CD4-positive, alpha-beta T cell treated with Interferon gamma for 1 hour (primary cell): ENCODE measurements at regions not wholly inside any gene's neighbourhood (a gene's known extent, or its start where the extent isn't known, plus 50 kb on each side); places are given as distances from the start of the nearest gene placed in this dataset.
"Not testable (repeated sequence)": the region's sequence is repeated elsewhere in the genome, so short reads cannot be mapped to it uniquely, and the experiment has no call there.

Experiments
- DNase-seq: peaks from one replicate; pipeline ENCODE4 v3.0.0-alpha.2; 2020

DNA sequence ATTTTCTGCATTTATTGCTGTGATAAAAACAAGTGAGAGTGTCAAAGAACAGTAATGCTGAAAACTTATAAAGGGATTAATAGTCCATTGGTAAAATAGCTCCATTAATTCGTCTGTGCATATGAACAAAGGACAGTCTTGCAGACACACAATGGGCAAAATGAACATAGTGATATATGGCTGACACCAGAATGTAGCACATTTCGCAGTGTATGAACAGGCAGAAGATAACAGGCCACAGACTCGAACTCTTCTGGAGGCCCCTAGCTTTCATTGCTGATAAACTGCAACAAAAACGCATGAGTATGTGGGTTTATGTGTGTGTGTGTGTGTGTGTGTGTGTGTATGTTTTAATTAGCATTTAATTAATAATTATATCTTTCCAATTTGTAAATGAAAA lies 354.8 kb downstream of the TAF11L14 start:
- DNase-seq, result no peak

DNA sequence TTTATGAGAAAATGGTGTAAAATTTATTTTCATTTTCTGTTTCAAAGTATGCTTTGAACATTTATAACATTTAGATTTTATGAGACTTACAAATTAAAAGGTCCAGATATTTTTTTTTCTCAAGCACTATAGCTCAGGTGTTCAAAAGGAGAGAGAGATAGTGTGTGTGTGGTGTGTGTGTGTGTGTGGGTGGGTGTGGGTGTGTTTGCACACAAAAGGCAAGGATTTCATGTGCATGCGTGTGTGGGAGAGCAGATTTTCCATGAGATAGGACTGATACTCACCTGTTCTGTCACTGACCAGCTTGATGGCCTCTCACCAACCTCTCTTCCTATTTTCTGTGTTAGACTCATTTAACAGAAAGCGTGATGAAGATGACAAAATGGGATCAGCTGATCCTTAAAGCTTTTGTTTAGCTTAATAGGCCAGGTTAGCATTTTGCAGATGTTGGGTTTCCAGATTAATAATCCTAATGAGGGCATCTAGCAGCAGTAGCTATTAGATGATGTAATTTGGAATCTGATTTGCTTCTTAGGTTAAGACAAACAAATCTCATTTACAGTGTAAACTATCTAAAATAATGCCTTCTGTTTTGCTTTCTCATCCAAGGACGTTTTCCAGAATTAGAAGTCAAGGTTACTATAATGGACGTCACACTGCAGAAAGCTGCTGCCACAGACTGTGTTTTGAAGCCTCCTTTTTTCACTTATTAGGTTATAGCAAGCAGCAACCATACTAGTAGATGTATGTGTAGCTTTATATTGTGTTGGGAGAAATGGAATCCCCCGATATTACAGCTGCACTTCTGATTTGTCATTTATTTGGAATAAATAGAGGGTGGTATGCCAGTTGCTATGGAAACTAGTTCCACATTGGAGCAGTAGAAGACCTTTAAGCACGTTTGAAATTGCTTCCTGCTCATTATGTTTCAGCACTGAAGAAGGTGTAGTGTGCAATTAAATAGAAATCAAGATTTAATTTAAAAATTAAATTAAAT lies 355.6 kb downstream of the TAF11L14 start:
- no peak for DNase-seq

DNA sequence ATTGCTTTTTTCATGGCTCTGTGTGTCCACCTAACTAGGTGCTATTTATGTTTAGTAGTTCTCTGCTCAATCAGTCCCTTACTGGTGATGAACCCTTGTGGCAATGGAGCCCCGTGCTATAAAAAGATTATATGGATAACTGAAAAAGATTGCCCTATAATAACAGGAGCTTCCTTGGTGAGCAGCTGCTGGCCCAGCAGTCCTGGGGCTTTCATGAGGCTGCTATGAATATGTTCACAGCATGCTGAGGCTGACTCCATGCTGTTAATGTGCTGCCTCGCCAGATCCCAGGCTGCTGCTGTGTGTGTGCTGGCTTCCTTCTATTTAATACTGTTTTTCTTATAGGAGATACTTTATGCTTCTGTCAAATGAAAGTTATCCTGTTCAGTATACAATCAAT lies 357.5 kb downstream of the TAF11L14 start:
- no peak for DNase-seq

DNA sequence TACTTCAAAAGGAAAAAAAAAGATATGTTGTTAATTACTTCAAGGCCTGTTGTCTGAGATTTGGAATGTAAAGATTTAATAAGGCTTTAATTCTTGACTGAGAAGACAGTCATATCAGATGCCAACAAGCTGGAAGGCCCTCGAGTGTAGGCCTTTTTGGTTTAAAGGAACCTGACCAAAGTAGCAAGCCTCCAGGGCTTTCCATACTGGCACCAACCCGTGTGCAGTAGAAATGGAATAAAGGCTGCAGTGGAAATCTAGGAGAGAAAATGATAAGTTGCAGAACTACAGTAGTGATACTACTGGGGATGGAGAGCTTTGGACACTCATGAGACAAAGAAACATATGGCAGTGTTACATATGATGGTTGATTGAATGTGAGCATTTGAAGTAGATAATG lies 358.0 kb downstream of the TAF11L14 start:
- no peak for DNase-seq

DNA sequence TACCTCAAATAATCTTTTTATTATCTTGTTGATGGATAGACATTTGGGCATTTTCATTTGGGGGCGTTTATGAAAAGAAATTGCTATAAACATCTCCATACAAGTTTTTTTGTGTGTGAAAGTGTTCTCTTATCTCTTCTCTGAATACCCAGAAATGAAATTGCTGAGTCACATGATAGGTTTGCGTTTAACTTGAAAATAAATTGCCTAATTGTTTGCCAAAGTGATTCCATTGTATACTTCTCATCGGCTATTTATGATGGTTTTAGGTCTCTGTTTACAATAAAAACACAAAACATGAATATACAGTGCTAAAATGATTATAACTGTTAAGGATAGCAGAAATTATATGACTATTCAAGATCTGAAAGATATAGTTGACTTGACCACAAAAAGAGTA lies 361.7 kb downstream of the TAF11L14 start:
- no peak for DNase-seq

DNA sequence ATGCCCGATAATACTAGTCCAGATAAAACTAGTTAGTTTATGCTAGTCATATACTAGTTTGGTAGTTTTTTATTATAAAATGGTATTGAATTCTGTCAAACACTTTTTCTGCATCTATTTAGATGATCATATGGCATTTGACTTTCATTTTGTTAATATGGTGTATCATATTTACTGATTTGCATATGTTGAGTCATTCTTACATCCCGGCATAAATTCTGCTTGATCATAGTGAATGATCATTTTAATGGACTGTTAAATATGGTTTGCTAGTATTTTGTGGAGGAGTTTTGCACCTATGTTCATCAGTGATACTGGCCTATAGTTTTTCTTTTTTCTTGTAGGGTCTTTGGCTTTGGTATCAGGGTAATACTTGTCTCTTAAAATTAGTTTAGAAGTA lies 365.6 kb downstream of the TAF11L14 start:
- DNase-seq, result no peak

DNA sequence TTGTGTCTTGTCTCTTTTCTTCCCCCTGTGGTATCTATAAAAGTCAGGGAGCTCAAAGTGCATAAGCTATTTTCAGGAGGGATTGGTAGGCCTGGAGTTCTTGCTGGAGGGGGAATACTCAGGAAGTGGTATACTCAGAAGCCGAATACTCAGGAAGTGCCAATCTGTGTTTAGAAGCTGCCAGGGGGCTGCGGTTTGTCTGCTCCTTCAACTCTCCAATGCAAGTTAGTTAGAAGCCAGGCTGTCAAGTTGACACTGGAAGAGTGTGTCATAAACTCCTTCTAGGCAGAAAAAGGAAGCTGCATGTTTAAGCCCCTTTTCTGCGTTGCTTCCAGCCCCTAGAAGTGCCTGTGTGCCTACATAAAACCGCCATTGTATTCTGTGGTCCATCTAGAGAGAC lies 366.5 kb downstream of the TAF11L14 start:
- DNase-seq, result no peak

DNA sequence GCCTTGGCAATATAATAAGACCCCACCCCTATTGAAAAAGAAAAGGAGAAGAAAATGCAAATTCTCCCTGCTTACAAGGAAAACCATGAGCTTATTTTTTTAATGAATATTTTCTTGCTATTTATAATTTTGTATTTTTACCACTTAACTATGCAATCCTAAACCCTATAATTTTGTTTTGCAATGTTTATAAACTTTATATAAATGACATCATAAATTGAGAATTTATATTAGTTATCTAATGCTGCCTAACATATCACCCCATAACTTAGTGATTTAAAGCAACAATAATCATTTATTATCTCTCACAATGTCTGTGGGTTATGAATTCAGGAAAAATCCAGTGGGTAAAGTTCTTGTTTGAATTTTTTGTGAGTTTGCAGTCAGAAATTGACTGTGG lies 369.1 kb downstream of the TAF11L14 start:
- no peak for DNase-seq

DNA sequence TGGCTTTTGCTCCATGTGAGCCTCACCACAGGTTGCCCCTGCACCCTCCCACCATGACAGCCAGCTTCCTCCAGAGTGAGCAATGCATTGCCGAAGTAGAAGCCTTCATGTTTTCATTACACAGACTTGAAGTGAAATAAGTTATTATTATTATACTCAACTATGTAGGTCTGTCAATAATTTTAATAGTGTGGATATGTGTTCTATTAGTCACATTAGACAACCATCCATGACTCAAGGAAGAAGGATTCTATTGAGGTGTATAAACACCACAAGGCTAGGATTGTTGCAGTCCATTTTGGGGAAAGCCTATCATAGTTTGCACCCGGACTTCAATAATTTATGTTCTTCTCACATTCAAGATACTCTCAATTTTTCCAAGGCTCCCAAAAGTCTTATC lies 369.5 kb downstream of the TAF11L14 start:
- no peak for DNase-seq

DNA sequence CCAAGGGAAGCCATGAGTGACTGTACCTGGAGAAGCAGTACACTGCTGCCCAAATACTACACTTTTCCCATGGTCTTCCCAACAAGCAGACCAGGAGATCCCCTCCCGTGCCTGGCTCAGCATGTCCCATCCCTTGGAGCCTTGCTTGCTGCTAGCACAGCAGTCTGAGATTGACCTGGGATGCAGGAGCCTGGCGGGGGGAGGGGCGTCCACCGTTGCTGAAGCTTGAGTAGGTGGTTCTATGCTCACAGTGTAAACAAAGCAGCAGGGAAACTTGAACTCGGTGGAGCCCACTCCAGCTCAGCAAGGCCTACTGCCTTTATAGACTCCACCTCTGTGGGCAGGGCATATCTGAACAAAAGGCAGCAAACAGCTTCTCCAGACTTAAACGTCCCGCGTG lies 372.0 kb downstream of the TAF11L14 start:
- not testable (repeated sequence) for DNase-seq

DNA sequence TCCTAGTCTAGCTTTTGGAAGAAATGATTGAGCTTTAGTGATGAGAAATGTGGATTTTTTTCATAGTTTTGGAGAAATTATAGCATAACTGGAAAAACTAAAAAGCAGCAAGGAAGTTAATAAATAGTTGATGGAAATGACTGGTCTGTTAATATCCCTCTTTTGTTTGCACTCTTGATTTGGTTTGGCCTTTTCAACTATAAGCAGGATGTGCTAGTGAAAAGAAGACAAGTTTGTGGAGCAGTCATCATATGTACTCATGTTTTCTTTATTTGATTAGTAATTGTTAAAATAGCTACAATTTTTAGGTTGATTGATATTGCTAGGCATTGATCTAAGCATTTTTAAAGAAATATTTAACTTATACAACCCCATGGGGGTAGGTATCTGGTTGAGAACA lies 374.7 kb downstream of the TAF11L14 start:
- DNase-seq, result no peak

DNA sequence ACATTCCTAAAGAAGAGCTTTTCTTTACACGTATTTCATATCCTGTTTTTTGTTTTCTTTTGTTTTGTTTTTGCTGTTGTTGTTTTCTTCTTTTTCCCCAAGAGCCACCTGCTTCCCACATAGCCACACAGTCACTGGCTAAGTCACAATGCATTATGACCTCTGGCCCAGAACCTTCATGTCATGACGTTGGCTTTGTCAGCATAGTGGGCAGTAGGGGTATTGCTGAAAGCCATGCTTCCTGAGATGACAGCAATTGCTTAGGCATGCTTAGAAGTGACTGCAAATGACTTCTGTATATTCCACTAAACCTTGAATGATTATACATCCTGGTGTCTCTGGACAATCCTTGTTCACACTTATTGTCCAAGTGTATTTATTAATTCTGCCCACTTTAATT lies 375.8 kb downstream of the TAF11L14 start:
- no peak for DNase-seq

DNA sequence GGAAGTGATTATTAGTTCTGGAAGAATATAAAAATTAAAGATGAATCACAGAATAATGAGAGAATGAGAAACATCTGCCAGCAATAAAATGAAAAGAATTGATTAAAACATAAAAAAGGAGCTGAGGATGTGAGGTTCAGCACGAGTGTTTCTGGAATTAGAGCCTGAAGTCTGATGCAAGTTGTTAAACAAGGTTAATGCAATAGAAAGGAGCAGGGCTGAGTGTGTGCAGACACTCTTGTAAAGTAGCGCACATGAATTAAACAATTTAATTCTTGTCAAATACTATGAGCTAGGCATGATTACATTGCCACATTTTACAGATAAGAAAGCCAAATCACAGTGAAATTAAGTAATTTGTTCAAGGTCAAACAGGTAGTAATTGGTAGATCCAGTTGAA lies 384.2 kb downstream of the TAF11L14 start:
- no peak for DNase-seq

DNA sequence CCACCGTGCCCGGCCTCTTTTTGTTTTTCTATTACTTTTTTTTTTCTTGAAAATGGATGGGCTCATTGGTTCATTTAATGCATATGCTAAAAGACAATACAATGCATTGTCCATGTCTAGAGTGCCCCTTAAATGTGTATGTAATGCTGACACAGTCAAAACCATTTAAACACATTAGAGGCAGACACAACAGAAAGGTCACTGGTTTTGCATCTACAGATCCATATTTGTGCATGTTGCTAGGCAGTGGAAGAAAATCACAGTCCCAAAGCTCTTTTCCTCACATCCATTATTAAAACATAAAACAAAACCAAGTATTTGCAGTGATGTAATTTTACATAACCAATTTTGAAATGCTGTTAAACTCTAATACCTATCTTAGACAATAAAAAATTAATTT lies 389.0 kb downstream of the TAF11L14 start:
- DNase-seq, result no peak

DNA sequence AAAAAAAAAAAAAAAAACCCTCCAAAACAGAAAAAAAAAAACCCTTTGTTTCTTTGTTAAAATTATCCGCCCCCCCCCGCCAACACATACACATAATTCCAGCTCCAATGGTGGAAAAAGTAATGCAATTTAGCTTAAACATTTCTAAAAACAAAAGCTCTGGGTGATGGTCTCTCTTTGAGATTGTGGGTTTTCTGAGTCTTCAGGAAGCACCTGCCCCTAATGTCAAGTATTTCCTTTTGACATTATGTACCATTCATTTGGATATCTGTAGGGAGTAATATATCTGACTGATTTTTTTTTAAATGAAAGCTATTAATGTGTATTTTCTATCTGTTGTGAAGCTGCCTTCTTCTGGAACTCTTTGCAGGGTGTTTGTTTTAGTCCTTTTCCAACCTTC lies 389.7 kb downstream of the TAF11L14 start:
- no peak for DNase-seq

DNA sequence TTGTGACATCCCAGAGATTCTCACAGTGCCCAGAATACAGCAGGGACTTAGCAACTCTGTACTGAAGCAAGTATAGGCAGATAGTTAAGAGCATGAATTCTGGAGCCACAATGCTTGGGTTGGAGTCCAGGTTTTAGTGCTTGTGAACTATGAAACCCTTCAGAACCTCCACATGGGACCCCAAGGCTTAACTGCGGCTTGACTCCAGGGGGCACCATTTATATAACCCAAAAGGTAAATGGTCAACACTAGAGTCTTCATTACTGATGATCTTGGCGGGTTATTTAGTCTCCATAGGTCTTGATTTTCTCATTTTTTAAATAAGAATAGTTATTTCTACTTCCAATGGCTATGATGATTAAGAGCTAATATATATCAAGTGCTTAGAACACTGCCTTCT lies 390.3 kb downstream of the TAF11L14 start:
- DNase-seq, result no peak

DNA sequence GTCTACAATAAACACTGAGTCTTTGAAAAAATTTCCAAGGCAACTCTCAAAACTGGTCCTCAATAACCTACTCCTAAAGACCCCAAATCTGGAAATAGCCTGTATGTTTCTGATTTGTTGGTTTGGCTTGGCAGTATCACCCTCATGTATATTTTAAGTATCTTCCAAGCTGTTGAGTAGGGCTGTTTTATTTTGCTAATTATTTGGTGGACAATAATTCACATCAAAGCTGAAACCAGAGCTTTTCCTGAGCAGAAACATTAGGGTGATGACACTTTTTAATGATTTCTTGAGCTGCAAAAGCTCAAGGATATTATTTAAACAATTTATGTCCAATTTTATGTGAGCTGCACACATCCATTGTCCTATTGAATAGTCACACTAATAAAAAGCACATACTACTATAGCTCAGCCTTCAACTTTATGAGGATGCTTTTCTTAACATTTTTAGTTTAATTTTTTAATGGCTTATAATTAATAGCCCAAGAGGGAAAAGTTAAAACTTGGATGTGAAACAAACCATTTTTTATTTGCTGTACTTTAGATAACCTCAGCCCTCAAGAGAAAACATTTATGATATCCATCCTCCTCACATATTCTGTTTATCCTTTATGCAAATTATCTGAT lies 393.1 kb downstream of the TAF11L14 start:
- DNase-seq, result no peak

DNA sequence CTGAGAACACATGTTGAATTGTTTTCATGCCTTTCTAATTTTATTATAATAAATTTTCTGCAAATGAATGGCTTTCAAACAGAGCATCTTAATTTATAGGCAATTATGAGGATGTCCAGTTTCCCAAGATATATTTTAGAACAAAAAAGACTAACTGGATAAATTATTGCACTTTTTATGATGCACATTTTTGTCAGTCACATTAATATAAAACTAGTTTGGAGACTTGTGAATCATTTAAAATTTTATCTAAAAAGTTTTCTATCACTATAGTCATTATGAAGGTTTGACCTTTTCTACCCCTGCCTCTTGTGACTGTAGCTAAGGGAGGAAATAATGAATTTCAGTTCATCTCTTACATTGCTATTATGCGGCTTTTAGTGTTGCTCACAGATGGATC lies 393.8 kb downstream of the TAF11L14 start:
- DNase-seq, result no peak

DNA sequence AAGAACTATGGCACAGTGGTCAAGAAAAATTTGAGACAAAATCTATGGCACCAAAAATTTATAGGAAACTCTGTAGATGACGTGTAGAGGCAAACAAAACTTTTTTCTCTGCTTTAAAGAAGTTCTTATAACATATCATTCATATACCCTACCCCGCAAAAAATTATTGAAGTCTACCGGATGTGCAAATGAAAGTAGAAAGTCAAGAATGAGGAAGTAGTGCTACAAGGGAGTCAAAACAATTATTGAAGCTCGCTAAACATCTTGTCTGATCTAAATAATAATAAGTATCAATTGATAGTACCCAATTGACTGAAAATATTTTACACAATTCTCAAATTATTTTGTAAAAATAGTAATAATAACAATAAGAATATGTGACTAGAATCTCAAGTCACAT lies 398.5 kb downstream of the TAF11L14 start:
- no peak for DNase-seq

DNA sequence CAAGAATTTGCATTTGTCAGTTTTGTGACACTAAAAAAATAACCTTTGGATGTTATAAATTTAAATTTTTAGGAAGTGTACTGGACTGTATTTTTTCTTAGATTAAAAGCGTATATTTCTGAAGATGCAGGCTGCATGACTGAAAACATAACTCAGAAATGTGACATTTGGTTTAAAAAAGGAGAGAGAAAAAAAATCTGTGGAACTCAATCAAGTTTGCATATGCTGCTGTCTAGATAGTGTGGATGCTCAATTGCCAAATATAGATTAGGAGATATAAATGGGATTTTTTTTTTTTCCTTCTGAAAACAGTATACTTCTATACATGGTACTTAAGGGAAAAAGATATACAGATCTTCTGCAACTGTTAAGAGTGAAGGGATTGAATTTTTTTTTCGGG lies 402.3 kb downstream of the TAF11L14 start:
- no peak for DNase-seq

DNA sequence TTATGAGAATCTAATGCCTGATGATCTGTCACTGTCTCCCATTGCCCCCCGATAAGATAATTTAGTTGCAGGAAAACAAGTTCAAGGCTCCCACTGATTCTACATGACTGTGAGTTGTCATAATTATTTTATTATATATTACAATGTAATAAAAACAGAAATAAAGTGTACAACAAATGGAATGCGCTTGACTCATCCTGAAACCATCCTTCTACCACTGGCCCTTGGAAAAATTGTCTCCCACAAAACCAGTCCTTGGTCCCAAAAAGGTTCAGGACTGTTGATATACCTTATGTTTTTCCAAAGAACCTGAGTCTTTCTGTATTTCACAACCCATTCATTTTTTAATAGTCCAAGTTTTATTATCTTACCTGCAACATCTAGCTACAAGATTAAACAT lies 403.5 kb downstream of the TAF11L14 start:
- no peak for DNase-seq

DNA sequence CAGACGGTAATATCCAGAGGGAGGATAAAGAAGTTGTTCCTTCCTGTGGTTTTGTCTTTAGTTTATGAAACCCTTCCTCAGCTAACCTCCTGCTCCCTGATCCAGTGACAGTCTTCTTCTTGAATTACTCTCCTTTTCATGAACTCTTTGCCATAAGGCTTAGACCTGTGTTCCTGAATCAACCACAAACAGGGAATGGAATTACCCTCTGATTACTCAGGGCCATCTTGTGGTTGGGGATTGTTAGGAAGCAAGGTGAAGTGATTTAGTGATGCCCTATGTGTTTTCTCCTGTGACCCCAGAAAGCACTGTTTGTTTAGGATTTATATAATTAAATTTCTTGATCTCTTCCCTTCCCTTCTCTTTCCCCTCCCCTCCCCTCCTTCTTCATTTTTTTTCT lies 409.1 kb downstream of the TAF11L14 start:
- DNase-seq, result no peak

DNA sequence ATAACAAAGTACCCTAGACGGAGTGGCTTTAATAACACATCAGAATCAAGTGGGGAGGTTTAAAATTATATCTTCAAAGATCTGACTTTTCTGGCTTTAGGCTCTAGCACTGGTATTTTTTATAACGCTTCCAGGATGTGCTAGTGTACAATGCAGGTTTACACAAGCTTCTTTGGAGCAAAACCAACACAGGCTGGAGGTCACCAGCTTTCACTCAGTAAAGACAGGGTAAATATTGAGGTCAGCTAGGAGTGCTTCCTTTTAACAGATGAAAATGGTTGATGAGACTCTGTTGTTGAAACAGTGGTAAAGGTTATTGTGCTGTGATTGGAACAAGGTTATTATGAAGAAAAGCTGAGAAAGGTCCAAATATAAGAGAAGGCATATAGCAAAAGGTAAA lies 414.2 kb downstream of the TAF11L14 start:
- no peak for DNase-seq

DNA sequence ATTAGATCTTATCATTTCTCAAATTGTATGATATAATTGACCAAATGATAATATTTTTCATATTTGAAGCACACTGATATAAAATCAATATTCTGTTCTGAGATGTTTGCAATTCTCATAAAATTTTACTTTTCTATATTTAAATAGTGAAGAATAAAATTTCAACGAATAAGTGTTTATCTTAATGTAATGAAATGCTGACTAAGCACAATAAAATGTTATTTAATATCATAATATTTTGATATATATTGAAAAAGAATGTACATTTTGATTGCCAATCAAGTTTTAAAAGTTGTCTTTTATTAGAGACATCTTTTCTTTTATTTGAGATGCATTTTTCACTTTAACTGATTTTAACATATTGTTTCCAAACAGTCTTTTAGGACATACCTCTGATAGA lies 416.1 kb downstream of the TAF11L14 start:
- DNase-seq, result no peak

DNA sequence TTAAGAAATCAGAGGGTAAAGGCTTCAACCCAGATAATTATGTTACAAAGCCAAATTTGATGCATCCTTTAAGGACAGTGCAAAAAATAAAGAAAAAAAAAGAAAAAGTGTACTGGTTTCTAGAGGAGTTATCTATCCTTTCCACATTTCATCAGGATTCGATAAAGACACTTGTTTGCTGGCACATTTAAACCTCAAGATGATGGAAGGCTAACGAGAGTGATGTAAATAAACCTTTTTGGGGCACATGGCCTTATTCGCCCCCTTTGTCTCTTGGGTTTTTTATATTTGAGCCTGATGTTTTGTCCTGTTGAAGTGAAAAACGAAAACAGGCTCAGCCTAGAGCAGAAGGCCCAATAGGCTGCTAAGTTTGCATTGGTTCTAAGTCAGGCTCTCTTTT lies 416.5 kb downstream of the TAF11L14 start:
- no peak for DNase-seq
